Testis (tissue), 2 donors: ENCODE measurements at regions not wholly inside any gene's neighbourhood (a gene's known extent, or its start where the extent isn't known, plus 50 kb on each side); places are given as distances from the start of the nearest gene placed in this dataset.

Experiments
- CTCF ChIP-seq, 3 experiments: fragments of 450-650 bp in 2 of 3; fragments of 200-600 bp in 1 of 3; sonication (generic) in 1 of 3; IDR thresholded peaks; one replicate each; pipeline ENCODE4 v1.5.1; 2016 to 2019; ENCODE audit warnings: antibody characterized with exemption in 3 of 3, mild to moderate bottlenecking in 2 of 3, moderate library complexity in 1 of 3
- POLR2A ChIP-seq: fragments of 450-650 bp; IDR thresholded peaks from one replicate; pipeline ENCODE4 v1.6.1; 2017; ENCODE audit warnings: antibody characterized with exemption, mild to moderate bottlenecking, moderate library complexity

GRCh38 chr4:14545807-14546206 lies 456.5 kb upstream of the CPEB2 start:
- TF ChIP-seq POLR2A (no peak), CTCF (IDR thresholded peaks at IDR 0.05) (no peak)
